Stomach (tissue), 4 donors: ENCODE measurements at regions not wholly inside any gene's neighbourhood (a gene's known extent, or its start where the extent isn't known, plus 50 kb on each side); places are given as distances from the start of the nearest gene placed in this dataset.

Experiments used
- CTCF ChIP-seq, 7 experiments: fragments of 450-650 bp in 4 of 7; fragments of 200-600 bp in 3 of 7; sonication (generic) in 3 of 7; IDR thresholded peaks; one replicate each; pipeline ENCODE4 v1.5.1; 2016 to 2019; ENCODE audit warnings: antibody characterized with exemption in 7 of 7, control low read depth in 2 of 7, mild to moderate bottlenecking in 1 of 7
- POLR2A ChIP-seq, 4 donors: fragments of 450-650 bp; IDR thresholded peaks; one replicate each; pipeline ENCODE4 v1.6.1; 2016; ENCODE audit warnings: antibody characterized with exemption in 4 of 4, control low read depth in 2 of 4, mild to moderate bottlenecking in 1 of 4, moderate library complexity in 1 of 4

- no peak for TF ChIP-seq CTCF (IDR thresholded peaks at IDR 0.05)
- TF ChIP-seq POLR2A (IDR thresholded peaks at IDR 0.05) = no peak
Observed at GRCh38 chr2:45112750-45113149, 103.5 kb upstream of the SIX2 start.
